Ovary (tissue), 3 donors: ENCODE measurements at regions not wholly inside any gene's neighbourhood (a gene's known extent, or its start where the extent isn't known, plus 50 kb on each side); places are given as distances from the start of the nearest gene placed in this dataset.
"Not testable (repeated sequence)": the region's sequence is repeated elsewhere in the genome, so short reads cannot be mapped to it uniquely, and the experiment has no call there.

Experiments used
- CTCF ChIP-seq, 3 donors: fragments of 450-650 bp in 2 of 3; fragments of 200-600 bp in 1 of 3; IDR thresholded peaks; one replicate each; pipeline versions ENCODE4 v1.5.1 to v1.8.0; 2016 to 2022; ENCODE audit warnings: antibody characterized with exemption in 3 of 3, mild to moderate bottlenecking in 1 of 3
- EP300 ChIP-seq: sonication (generic); formaldehyde crosslinking; IDR thresholded peaks from one replicate; pipeline ENCODE4 v1.6.1; 2017; ENCODE audit warnings: antibody characterized with exemption
- POLR2A ChIP-seq: fragments of 450-650 bp; IDR thresholded peaks from one replicate; pipeline ENCODE4 v1.6.1; 2017; ENCODE audit warnings: antibody characterized with exemption, mild to moderate bottlenecking, moderate library complexity
- donor health status: DM: no; HTN: no; CAD: no.

DNA sequence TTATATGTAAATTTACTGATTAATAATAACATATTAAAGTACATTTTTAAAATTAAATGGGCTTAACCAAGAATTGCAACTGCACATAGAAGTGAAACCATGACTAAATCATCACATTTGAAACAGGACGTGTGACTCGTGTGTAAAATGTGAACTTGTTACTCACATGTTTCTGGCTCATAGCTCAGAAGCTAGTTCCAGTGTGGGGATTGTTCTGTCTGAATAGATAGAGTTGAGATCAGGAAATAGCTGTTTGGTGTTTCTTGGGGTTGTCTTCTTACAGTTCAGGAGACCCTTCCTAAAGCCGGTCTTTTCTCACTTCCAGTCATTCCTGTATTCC lies 130.9 kb downstream of the LAT start:
- not testable (repeated sequence) for TF ChIP-seq POLR2A; CTCF (IDR thresholded peaks at IDR 0.05); EP300
